GM19238 (cell line): ENCODE measurements at regions not wholly inside any gene's neighbourhood (a gene's known extent, or its start where the extent isn't known, plus 50 kb on each side); places are given as distances from the start of the nearest gene placed in this dataset.
"Not testable (repeated sequence)": the region's sequence is repeated elsewhere in the genome, so short reads cannot be mapped to it uniquely, and the experiment has no call there.

Source experiments
- DNase-seq: peaks from one replicate; pipeline ENCODE4 v3.0.0; 2011; ENCODE audit warnings: low spot score; ENCODE audit not compliant: insufficient read length

DNA sequence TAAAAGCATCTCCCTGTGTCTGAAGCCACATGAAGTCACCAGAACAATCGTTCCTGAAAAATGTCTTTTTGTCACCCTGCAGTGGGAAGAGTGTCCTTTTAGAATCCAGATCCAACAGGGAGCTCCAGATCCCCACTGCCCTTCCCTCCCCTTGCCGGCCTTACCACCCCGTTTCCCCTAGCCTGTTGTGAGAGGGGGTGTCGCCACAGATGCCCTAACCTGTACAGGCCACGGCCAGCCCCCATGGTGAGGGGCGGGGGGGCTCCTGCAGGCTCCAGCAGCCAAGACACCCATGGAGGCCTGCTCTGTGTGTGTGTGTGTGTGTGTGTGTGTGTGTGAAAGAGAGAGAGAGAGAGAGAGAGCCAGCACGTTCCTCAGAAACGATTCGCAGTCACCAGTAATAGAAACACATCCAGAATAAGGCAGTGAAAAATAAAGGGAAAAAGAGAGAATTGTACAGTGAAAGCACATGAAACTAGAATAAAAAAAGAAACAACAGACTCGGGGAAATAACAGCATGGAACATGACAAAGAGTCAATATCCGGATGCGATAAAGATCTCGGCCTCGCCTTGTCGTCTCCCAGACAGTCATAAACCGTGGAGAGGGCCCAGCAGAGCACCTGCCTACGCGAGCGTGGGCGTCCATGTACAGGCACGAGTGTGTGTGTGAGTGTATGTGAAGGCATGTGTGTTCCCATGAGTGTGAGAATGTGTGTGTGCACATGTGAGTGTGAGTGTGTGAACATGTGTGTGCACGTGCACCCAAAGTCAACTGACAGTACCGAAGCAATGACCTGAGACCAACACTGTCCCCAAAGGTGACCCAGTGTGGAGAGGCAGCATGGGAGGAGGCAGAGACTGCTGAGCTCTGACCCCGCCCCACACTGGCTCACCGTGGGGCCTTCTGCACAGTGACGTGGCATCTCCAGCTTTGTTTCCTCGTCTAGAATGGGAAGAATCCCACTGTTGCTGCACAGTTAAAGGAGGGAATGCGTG, 303.8 kb downstream of the NPHP4 start:
- no peak for DNase-seq

DNA sequence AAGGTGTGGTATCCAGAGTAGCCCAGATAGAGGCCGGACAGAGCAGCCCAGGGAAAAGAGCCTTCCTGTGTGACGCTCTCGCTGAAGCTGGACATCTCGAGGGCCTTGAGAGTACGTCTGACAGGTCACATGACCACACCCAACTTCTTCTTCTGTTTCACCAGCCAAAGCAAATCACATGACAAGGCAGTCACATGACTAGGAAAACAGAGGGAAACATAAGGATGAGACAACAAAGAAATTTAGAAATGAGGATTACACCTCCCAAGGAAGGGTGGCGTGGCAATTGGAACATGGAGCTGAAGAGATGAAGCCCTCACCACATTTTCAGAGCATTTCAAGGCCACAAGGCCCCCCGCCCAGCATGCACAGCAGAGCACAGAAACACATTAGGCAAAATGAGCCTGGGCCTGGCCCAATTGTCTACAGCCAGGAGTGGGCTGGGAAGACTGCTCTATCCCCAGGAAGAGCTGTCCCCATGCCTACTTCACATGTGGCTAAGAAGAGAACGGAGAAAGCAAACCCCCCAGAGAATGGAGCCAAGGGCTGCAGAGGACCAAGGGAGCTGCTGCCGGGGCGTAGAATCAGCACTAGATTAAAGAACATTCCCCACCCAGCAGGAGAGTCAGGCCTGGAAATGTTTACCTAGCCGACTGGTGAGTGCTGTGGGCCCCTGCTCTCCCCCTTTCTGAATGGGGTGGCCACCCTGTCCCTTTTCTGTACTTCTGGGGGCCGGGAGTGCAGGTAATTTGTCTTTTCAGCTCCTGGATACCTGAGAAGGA, 305.1 kb downstream of the NPHP4 start:
- no peak for DNase-seq

- no peak for DNase-seq
Observed at GRCh38 chr1:5686195-5686594, 306.0 kb downstream of the NPHP4 start.

DNA sequence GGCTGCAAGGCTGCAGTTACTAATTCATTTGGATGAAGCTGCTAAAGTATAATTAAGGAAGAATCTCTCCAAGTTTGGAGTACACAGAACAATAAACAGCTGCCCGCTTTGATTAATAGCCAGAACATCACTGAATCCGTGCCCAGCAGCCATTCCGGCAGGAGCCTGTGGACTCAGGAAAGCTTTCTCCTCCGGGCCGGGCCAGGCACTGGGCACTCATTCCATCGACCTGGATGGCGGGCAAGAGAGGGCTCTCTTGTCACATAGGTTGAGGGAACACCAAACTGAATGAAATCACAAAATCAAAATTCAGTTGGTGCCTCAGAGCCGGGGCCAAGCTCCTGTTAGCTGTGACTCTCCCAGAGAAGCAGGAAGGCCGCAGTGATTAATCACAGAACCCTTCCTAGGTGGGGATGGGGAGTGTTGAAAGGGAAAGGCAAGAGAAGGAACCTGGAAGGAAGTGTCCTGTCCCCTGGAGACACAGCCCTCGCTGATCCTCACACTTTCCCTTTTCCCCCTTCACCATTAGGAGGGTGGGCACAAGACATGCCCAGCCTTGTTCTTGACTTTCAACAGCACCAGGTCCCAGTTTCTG, 306.7 kb downstream of the NPHP4 start:
- no peak for DNase-seq

GRCh38 chr1:5684791-5685190, 307.4 kb downstream of the NPHP4 start:
- DNase-seq = no peak

- no peak for DNase-seq
Observed at GRCh38 chr1:5683446-5683845, 308.8 kb downstream of the NPHP4 start.

- no peak for DNase-seq
Observed at GRCh38 chr1:5682626-5683225, 309.5 kb downstream of the NPHP4 start.

- no peak for DNase-seq
Observed at GRCh38 chr1:5681654-5682053, 310.6 kb downstream of the NPHP4 start.

DNA sequence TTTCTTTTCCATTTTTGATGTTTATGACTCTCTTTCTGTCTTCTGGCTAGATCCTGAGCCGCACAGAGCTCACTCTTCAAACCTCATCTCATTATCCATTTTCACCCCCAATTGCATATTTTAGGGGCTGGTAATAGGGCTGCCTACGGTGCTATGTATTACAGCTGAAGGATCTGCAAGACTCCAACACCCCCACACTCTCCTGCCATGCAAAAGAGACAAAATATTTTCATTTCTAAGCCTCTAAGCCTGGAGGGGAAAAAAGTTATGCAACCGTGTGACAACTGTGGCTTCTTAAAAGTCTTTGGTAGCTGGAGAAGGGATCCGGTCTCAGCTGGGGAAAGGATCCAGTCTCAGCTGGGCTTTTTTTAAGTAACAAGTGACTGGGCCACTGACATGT, 311.6 kb downstream of the NPHP4 start:
- DNase-seq = no peak

DNA sequence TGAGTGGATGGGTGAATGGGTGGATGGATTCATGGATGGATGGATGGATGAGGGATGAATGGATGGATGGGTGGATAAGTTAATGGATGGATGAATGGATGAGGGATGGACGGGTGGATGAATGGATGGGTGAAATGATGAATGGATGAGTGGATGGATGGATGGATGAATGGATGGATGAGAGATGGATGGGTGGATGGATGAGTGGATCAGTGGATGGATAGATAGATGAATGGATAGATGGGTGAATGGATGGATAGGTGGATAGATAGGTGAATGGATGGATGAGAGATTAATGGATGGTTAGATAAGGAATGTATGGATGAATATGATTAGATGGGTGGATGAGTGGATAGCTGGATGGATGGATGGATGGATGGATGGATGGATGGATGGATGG, 313.5 kb downstream of the NPHP4 start:
- DNase-seq = no peak

- not testable (repeated sequence) for DNase-seq
Observed at GRCh38 chr1:5672355-5672754, 319.9 kb downstream of the NPHP4 start.

DNA sequence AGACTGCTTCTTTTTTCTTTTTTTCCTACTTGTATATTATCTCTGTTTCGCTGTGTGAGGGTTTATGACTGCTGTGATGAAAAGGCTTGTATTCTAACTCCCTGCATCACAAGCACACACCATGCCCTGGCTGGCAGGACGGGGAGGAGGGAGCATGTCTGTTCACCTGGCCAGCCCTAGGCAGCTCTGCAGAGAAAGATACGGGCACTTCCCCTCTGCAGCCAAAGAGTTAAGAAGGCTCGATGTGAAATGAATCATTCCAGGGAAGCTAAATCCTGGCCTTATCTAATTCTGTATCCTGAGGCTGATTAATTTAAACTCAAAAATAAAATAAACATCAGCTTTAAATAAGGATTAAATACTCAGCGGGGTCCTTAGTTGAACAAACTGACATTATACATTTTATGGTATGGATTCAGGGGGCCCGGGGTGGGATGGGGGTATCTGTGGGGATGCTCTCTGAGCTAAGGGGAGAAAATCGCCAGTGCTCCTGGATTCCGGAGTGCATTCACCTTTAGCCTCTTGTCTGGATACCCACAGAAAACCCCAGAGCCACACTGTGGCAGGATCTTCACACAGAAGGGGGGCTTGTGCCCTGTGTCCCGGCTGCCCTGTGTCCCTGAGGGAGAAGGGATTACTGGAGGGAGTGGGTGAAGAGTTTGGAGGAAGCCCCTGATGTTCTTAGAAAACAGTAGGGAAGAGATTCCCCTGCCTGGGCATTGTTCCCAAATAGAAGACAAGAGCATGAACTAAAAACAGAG, 321.5 kb downstream of the NPHP4 start:
- DNase-seq = no peak

DNA sequence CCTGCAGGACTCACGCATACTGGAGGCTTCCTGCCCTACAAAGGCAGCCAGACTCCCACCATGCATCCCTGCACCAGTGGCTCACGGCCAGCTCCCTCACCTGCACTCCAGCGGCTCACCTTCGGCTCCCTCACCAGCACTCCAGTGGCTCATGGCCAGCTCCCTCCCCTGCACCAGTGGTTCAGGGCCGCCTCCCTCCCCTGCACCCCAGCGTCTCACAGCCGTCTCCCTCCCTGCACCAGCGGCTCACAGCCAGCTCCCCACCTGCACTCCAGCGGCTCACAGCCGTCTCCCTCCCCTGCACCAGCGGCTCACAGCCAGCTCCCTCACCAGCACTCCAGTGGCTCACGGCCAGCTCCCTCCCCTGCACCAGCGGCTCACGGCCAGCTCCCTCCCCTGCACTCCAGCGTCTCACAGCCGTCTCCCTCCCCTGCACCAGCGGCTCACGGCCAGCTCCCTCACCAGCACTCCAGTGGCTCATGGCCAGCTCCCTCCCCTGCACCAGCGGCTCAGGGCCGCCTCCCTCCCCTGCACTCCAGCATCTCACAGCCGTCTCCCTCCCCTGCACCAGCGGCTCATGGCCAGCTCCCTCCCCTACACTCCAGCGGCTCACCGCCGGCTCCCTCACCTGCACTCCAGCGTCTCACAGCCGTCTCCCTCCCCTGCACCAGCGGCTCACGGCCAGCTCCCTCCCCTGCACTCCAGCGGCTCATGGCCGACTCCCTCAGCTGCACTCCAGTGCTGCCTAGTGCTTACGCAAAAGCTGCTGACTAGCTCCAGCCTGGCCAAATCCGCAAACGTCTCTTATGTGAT, 324.5 kb downstream of the NPHP4 start:
- DNase-seq = no peak

DNA sequence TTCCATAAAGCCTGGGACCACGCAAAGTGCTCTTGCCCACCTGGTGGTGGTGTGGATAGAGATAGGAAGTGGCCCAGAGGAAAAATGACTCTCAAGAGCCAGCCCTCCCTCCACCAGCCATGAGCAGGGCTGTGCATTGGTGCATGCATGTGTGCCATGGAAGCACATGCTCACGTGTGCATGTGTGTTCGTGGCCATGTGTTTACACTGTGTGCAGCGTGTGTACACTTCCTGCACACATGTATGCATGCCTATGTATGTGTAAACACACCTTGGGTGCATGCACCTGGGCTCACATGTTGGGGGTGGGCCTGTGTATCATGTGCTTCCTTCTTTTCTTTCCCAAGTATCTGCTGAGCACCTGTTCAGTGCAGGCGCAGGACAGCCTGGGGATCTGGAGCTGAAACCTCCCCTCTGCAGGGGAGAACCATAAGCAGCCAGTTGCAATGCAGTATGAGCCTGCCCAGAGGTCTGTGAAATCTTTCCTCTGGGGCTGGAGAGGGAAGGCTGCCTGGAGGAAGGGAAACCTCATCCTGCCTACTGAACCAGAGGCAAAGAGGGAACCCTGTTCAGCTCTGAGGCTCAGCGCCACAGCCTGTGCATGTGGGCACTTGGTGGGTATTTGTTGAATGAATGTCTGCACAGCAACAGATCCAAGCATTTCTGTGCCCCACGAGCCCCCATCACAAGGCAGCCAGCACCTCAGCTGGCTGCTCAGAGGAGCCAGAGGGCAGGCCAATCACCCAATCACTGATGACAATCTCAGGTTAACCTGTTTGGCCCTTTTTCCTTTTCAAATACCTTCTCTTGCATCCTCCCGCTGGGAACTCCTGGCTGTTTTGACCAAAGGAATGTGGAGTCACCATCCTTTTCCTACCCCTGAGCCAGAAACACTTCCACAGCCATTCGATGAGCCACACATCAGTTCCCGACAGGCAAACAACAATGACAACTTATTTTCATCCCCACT, 327.0 kb downstream of the NPHP4 start:
- DNase-seq = no peak

DNA sequence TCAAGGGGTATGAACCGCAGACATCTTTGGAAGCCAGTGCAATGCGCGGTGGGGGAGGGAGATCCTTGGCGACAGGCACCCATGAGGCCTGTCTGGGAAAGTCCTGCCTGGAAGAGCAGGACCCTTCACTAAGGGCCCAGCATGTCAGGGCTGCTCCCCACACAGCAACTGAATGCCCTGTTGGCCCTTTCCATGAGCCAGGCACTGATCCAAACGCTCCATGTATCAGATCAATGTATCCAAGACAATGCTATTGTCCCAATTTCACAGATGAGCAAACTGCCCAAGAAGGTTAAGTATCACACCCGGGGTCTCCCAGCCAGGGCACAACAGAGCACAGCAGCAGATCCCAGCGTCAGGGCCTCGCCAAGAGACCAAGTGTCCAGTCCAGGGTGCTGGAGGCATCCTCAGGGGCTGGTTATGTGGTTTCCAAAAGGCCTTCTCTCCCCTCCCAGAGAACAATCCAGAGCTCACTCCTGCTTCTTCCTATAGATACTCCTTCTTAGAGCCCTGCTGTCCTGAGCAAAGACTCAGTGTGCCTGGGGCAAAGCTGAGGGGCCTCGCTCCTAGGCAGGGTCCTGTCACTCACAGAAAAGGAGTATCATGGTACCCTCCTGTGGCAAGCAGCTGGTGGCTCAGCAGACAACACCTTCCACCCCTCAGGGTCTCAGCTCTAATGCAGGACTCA, 328.0 kb downstream of the NPHP4 start:
- no peak for DNase-seq

DNA sequence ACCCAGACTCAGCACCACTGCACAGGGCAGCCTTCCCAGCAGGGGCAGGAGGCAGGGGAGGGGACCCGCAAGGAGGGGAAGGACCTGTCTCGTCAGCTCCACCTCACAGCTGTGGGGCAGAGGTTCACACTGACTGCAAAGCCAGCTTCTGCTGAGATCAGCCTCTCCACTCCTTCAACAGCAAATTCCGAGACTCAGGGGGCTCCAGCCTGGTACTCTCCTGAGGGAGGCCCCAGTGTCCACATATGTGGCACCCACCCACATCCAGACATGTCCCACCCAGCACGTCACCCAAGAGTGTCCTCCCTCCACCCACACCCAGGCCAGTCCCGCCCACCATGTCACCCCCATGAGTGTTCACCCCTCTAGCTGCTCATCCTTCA, 329.5 kb downstream of the NPHP4 start:
- no peak for DNase-seq

- no peak for DNase-seq
Observed at GRCh38 chr1:5662086-5662743, 330.0 kb downstream of the NPHP4 start.
